Keratinocyte (primary cell): ENCODE measurements at regions not wholly inside any gene's neighbourhood (a gene's known extent, or its start where the extent isn't known, plus 50 kb on each side); places are given as distances from the start of the nearest gene placed in this dataset.

Experiments used
- EZH2 ChIP-seq: IDR thresholded peaks from one replicate; pipeline ENCODE4 v1.6.1; 2012; ENCODE audit warnings: inconsistent platforms, mild to moderate bottlenecking, low read length, moderate library complexity
- TF ChIP-seq, protein P1 (sequence below), 3 experiments: IDR thresholded peaks in 1 of 3; conservative IDR thresholded peaks in 1 of 3; optimal IDR thresholded peaks in 1 of 3; 2 replicates in 2 of 3; 3 replicates in 1 of 3; pipeline versions ENCODE3 to v1.5.1; 2011; ENCODE audit warnings: low read length in 3 of 3, mild to moderate bottlenecking in 3 of 3, moderate library complexity in 2 of 3, control low read depth in 1 of 3, inconsistent platforms in 1 of 3; ENCODE audit not compliant: insufficient read depth in 2 of 3; ENCODE audit errors: extremely low read depth in 1 of 3

- TF ChIP-seq, protein P1, sequence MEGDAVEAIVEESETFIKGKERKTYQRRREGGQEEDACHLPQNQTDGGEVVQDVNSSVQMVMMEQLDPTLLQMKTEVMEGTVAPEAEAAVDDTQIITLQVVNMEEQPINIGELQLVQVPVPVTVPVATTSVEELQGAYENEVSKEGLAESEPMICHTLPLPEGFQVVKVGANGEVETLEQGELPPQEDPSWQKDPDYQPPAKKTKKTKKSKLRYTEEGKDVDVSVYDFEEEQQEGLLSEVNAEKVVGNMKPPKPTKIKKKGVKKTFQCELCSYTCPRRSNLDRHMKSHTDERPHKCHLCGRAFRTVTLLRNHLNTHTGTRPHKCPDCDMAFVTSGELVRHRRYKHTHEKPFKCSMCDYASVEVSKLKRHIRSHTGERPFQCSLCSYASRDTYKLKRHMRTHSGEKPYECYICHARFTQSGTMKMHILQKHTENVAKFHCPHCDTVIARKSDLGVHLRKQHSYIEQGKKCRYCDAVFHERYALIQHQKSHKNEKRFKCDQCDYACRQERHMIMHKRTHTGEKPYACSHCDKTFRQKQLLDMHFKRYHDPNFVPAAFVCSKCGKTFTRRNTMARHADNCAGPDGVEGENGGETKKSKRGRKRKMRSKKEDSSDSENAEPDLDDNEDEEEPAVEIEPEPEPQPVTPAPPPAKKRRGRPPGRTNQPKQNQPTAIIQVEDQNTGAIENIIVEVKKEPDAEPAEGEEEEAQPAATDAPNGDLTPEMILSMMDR (optimal IDR thresholded peaks at IDR 0.05 in 1 of 3, IDR thresholded peaks at IDR 0.05 in 1 of 3, conservative IDR thresholded peaks at IDR 0.05 in 1 of 3; ENCODE audit: extremely low read depth in 1 of 3, insufficient read depth in 2 of 3, low read length in 3 of 3): no peak
- TF ChIP-seq EZH2: no peak
These were observed 162.1 kb upstream of the KIT start for GRCh38 chr4:54495641-54496040.
